Heart left ventricle (tissue), 13 donors: ENCODE measurements at regions not wholly inside any gene's neighbourhood (a gene's known extent, or its start where the extent isn't known, plus 50 kb on each side); places are given as distances from the start of the nearest gene placed in this dataset.

Source experiments
- CTCF ChIP-seq, 12 donors: fragments of 200-600 bp; sonication (generic) in 4 of 12; IDR thresholded peaks; one replicate each; pipeline versions ENCODE4 v1.5.0 to v1.8.0; 2018 to 2022; ENCODE audit warnings: antibody characterized with exemption in 12 of 12, mild to moderate bottlenecking in 5 of 12
- POLR2A ChIP-seq, 2 donors: fragments of 450-650 bp; IDR thresholded peaks; one replicate each; pipeline ENCODE4 v1.6.1; 2017; ENCODE audit warnings: antibody characterized with exemption in 2 of 2, mild to moderate bottlenecking in 2 of 2, moderate library complexity in 2 of 2
- donor health status: ischemic (EF 13 %, LVEDD 7.1; RV severe dilation, severe dysfunction).
- donor health status: DM: no; HTN: yes; CAD: no.
- donor health status: DM: no; HTN: no; CAD: no.
- donor health status: ischemic (EF 25% LVEDD 6.9; RV normal size, moderate dysfunction).
- donor health status: ischemic (EF 25% LVEDD 5.7; RV mildly dilated, moderate dysfunction).
- donor health status: ischemic (EF 35%, LVEDD 5.7; RV mildly dilated, moderate dysfunction).
- donor health status: nonischemic (EF 11% LVEDD 7.7; RV severe dilation, severe dysfunction).
- donor health status: DM: yes; HTN: yes; CAD: no.
- donor health status: PGD.
- donor health status: ischemic (EF 29% LVEDD 5.4; RV normal size, mild dysfunction).
- donor health status: nonischemic (EF 23%, LVEDD 6.1; RV moderate dilation, normal function).

- TF ChIP-seq CTCF (IDR thresholded peaks at IDR 0.05) (no peak), POLR2A (IDR thresholded peaks at IDR 0.05) (no peak)
These were observed 155.8 kb upstream of the ADAMTS5 start for GRCh38 chr21:27122686-27123085.
